Fibroblast of pulmonary artery (primary cell): ENCODE measurements at regions not wholly inside any gene's neighbourhood (a gene's known extent, or its start where the extent isn't known, plus 50 kb on each side); places are given as distances from the start of the nearest gene placed in this dataset.
A peak's percentile ranks its signal among the peaks of the same experiment; 100 is the strongest.

Experiments
- DNase-seq: peaks from one replicate; pipeline ENCODE4 v3.0.0-alpha.2; 2010; ENCODE audit warnings: low read depth
- H3K4me3 ChIP-seq: replicated peaks from 2 replicates; pipeline ENCODE4 v1.5.1; 2011; ENCODE audit warnings: low read depth, mild to moderate bottlenecking, control low read depth, low read length, moderate library complexity
- TF ChIP-seq, protein P1 (sequence below): IDR thresholded peaks from 2 replicates; pipeline ENCODE4 v1.5.1; 2011; ENCODE audit warnings: mild to moderate bottlenecking, control low read depth, low read length, inconsistent platforms; ENCODE audit errors: missing control alignments

DNA sequence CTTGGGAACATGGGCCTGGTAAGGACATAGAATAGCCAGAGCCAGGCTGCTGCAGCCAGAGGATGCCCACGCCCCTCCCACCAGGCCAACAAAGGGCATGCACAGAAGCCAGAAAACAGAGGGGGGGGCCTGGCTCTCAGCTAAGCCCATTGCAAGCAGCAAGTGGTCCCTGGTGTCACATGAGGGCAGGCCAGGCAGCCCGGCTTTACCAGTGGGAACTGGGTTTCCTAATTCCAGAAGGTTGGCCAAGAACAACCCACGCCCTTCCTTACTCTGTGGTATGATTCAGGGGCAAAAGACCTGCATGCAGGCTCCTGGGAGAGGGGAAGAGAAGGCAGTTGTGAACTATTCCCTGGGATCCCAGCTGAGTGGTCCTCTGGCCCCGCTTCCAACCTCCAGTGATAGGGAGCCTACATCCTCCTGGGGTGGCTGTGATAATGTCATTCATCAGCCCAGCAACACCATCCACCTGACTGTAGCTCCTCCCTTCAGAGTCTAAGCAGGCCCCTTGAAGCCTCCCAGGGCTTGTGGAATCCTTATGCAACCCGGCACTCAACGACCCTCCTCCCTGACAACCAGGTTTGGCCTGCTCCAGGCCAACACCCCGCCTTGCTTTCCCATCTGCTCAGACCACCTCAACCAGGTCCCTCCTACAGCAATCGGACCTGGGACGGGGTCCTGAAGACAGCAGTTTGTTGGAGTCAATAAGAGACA is 62.1 kb upstream of the LMO1 start:
- no peak for DNase-seq
- TF ChIP-seq, protein P1, sequence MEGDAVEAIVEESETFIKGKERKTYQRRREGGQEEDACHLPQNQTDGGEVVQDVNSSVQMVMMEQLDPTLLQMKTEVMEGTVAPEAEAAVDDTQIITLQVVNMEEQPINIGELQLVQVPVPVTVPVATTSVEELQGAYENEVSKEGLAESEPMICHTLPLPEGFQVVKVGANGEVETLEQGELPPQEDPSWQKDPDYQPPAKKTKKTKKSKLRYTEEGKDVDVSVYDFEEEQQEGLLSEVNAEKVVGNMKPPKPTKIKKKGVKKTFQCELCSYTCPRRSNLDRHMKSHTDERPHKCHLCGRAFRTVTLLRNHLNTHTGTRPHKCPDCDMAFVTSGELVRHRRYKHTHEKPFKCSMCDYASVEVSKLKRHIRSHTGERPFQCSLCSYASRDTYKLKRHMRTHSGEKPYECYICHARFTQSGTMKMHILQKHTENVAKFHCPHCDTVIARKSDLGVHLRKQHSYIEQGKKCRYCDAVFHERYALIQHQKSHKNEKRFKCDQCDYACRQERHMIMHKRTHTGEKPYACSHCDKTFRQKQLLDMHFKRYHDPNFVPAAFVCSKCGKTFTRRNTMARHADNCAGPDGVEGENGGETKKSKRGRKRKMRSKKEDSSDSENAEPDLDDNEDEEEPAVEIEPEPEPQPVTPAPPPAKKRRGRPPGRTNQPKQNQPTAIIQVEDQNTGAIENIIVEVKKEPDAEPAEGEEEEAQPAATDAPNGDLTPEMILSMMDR: no peak
- no peak overlapping the region for H3K4me3 ChIP-seq

DNA sequence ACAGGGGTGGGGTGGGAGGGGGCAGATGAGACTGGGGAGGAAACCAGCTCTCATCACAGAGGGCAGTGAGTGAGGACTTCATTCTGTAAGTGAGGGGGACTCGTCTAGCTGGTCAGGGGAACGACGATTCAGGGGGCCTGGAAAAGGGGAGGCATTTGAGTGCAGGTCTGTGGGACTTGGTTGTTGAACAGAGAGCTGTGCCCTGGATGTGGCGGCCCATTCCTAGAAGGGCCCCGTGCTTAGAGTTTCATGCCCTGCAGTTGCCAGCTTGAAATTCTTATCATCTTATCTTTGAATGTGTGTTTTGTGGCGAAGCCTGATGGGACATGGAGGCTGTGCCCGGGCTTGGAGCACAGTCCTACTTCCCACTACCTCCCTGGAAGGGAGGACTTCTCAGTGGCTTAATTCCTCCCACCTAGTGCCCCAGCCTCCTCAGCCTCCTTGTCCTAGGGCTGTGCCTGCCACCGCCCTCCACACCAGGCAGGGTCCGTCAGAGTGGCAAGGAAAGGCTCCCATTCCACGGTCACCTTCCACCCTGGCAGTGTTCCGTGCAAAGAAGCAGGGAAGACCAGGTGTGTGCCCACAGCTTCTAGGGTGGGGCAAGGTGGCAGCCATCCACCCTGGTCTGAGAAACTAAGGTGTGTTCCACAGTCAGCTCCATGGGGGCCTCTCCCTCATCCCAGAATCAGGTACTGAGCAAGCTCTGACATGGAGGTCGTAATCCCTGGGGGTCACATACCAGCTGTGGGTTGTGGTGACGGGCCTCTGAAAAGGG is 59.7 kb upstream of the LMO1 start:
- DNase-seq: no peak
- TF ChIP-seq, protein P1: no peak
- no peak overlapping the region for H3K4me3 ChIP-seq

DNA sequence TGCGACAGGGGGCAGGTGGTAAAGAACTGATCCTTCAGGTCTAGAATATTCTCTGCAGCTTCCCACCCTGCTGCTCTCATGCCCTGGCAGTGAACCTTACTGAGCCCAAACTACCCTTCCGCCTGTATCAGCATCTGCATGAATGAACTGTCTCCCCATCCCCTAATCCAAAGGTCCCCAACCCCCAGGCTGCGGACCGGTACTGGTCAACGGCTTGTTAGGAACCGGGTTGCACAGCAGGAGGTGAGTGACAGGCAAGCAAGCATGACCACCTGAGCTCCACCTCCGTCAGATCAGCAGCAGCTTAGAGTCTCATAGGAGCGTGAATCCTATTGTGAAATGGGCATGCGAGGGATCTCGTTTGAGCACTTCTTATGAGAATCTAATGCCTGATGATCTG is 58.2 kb upstream of the LMO1 start:
- DNase-seq: no peak
- TF ChIP-seq, protein P1: no peak
- H3K4me3 ChIP-seq: no peak overlapping the region

GRCh38 chr11:8320076-8320475 is 56.4 kb upstream of the LMO1 start:
- no peak overlapping the region for H3K4me3 ChIP-seq
- no peak for DNase-seq
- TF ChIP-seq, protein P1: no peak

DNA sequence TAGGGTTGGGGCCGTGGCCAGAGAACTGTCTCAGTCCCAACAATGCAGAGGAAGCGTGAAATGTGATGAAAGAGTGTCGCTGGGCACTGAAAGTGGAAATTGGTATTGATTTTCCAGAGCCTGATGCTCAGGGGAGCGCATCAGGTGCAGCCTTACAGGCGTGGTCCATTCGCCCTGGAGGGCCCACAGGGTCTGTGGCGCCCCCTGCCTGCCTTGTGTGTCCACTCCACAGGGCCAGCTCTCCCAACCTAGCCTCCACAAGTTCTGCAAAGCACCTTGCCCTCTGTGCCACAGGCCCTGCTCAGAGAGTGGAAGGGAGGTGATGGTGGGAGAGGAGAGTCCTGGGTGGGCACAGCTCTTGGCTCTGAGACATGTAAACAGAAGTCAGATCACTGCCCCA is 54.9 kb upstream of the LMO1 start:
- no peak for DNase-seq
- TF ChIP-seq, protein P1: no peak

DNA sequence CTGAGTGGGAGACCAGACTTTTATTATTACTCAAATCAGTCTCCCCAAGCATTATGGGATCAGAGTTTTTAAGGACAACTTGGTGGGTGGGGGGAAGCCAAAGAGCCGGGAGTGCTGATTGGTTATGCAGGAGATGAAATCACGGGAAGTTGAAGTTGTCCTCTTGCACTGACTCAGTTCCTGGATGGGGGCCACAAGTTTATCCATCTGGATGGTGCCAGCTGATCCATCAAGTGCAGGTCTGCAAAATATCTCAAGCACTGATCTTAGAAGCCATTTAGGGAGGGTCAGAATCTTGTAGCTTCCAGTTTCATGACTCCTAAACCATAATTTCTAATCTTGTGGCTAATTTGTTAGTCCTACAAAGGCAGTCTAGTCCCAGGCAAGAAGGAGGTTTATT is 53.5 kb upstream of the LMO1 start:
- TF ChIP-seq, protein P1: no peak
- peak; percentile 3 for DNase-seq
- no peak overlapping the region for H3K4me3 ChIP-seq

More for the DNA sequence above, 54.9 kb upstream of the LMO1 start:
- H3K4me3 ChIP-seq: no peak overlapping the region
